ENCODE measurements at regions not wholly inside any gene's neighbourhood (a gene's known extent, or its start where the extent isn't known, plus 50 kb on each side); places are given as distances from the start of the nearest gene placed in this dataset.

GRCh38 chr13:40456979-40457553 is 209.4 kb downstream of the FOXO1 start:
- intact Hi-C loops (cut with DNase I, micrococcal nuclease) = no loop called here
- H3K36me3 Mint-ChIP-seq (ENCODE audit: low read depth) = no peaks in the 10 kb centered on the region
- TF ChIP-seq, protein P1, sequence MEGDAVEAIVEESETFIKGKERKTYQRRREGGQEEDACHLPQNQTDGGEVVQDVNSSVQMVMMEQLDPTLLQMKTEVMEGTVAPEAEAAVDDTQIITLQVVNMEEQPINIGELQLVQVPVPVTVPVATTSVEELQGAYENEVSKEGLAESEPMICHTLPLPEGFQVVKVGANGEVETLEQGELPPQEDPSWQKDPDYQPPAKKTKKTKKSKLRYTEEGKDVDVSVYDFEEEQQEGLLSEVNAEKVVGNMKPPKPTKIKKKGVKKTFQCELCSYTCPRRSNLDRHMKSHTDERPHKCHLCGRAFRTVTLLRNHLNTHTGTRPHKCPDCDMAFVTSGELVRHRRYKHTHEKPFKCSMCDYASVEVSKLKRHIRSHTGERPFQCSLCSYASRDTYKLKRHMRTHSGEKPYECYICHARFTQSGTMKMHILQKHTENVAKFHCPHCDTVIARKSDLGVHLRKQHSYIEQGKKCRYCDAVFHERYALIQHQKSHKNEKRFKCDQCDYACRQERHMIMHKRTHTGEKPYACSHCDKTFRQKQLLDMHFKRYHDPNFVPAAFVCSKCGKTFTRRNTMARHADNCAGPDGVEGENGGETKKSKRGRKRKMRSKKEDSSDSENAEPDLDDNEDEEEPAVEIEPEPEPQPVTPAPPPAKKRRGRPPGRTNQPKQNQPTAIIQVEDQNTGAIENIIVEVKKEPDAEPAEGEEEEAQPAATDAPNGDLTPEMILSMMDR (IDR thresholded peaks at IDR 0.05) = no peak
- no peak overlapping the region for H3K4me3 Mint-ChIP-seq
- no peaks in the 10 kb centered on the region for H3K4me1 ChIP-seq (ENCODE audit: insufficient read depth, low read length)
- no peaks in the 10 kb centered on the region for H3K36me3 ChIP-seq (ENCODE audit: insufficient read depth, low read length)
- POLR2A ChIA-PET = no interaction called here
- H3K27ac Mint-ChIP-seq = no peak overlapping the region
- no peak overlapping the region for H3K4me3 ChIP-seq (ENCODE audit: low read length)
- no peak for DNase-seq
- no peak overlapping the region for H3K27ac ChIP-seq (ENCODE audit: low read depth in 1 of 2, low read length in 2 of 2)
- no peaks in the 10 kb centered on the region for H3K27me3 ChIP-seq (ENCODE audit: control insufficient read depth in 1 of 2, insufficient read depth in 2 of 2, low read length in 2 of 2)
- H3K4me1 Mint-ChIP-seq (ENCODE audit: low read depth) = peaks cover 18% of the 10 kb centered on the region
- CTCF ChIA-PET = interaction anchor here (1.8 kb wide), 1 partner anchor 10 kb away, joined by 5 read pairs; no protein-coding TSS in a partner anchor
- no peak for ATAC-seq (ENCODE audit: poor library complexity)
- no peaks in the 10 kb centered on the region for H3K9me3 ChIP-seq (ENCODE audit: control insufficient read depth in 1 of 2, insufficient read depth in 1 of 2, low read length in 2 of 2)
- H3K27me3 Mint-ChIP-seq = no peaks in the 10 kb centered on the region
- no peaks in the 10 kb centered on the region for H3K9me3 Mint-ChIP-seq

GRCh38 chr13:40457929-40458719 is 208.3 kb downstream of the FOXO1 start:
- Mint-ChIP-seq H3K27ac (no peak overlapping the region), H3K36me3 (ENCODE audit: low read depth) (no peaks in the 10 kb centered on the region), H3K4me3 (no peak overlapping the region), H3K9me3 (no peaks in the 10 kb centered on the region), H3K4me1 (ENCODE audit: low read depth) (peaks cover 13% of the 10 kb centered on the region), H3K27me3 (no peaks in the 10 kb centered on the region)
- TF ChIP-seq, protein P1 (IDR thresholded peaks at IDR 0.05) = no peak
- POLR2A ChIA-PET = no interaction called here
- H3K9me3 ChIP-seq (ENCODE audit: control insufficient read depth in 1 of 2, insufficient read depth in 1 of 2, low read length in 2 of 2) = no peaks in the 10 kb centered on the region
- H3K27me3 ChIP-seq (ENCODE audit: control insufficient read depth in 1 of 2, insufficient read depth in 2 of 2, low read length in 2 of 2) = no peaks in the 10 kb centered on the region
- DNase-seq (no peak), ATAC-seq (ENCODE audit: poor library complexity) (no peak)
- no peaks in the 10 kb centered on the region for H3K4me1 ChIP-seq (ENCODE audit: insufficient read depth, low read length)
- intact Hi-C loops (cut with DNase I, micrococcal nuclease) = no loop called here
- no peak overlapping the region for H3K27ac ChIP-seq (ENCODE audit: low read depth in 1 of 2, low read length in 2 of 2)
- CTCF ChIA-PET = interaction anchor here (1.8 kb wide), 1 partner anchor 9 kb away, joined by 5 read pairs; no protein-coding TSS in a partner anchor
- H3K4me3 ChIP-seq (ENCODE audit: low read length) = no peak overlapping the region
- H3K36me3 ChIP-seq (ENCODE audit: insufficient read depth, low read length) = no peaks in the 10 kb centered on the region

- H3K36me3 Mint-ChIP-seq (ENCODE audit: low read depth) = no peaks in the 10 kb centered on the region
- Histone ChIP-seq H3K4me3 (ENCODE audit: low read length) (no peak overlapping the region), H3K27me3 (ENCODE audit: control insufficient read depth in 1 of 2, insufficient read depth in 2 of 2, low read length in 2 of 2) (no peaks in the 10 kb centered on the region), H3K36me3 (ENCODE audit: insufficient read depth, low read length) (no peaks in the 10 kb centered on the region), H3K9me3 (ENCODE audit: control insufficient read depth in 1 of 2, insufficient read depth in 1 of 2, low read length in 2 of 2) (no peaks in the 10 kb centered on the region), H3K27ac (ENCODE audit: low read depth in 1 of 2, low read length in 2 of 2) (no peak overlapping the region), H3K4me1 (ENCODE audit: insufficient read depth, low read length) (no peaks in the 10 kb centered on the region)
- ChIA-PET POLR2A (no interaction called here), CTCF (interaction anchor here (1.8 kb wide), 1 partner anchor 8 kb away, joined by 5 read pairs; no protein-coding TSS in a partner anchor)
- H3K4me3 Mint-ChIP-seq = no peak overlapping the region
- no peaks in the 10 kb centered on the region for H3K27me3 Mint-ChIP-seq
- H3K4me1 Mint-ChIP-seq (ENCODE audit: low read depth) = peaks cover 9% of the 10 kb centered on the region
- TF ChIP-seq, protein P1 (IDR thresholded peaks at IDR 0.05) = no peak
- intact Hi-C loops (cut with DNase I, micrococcal nuclease) = no loop called here
- H3K27ac Mint-ChIP-seq = no peak overlapping the region
- DNase-seq (no peak), ATAC-seq (ENCODE audit: poor library complexity) (no peak)
- no peaks in the 10 kb centered on the region for H3K9me3 Mint-ChIP-seq
These were observed 207.8 kb downstream of the FOXO1 start for GRCh38 chr13:40458720-40458990.
